ENCODE measurements at regions not wholly inside any gene's neighbourhood (a gene's known extent, or its start where the extent isn't known, plus 50 kb on each side); places are given as distances from the start of the nearest gene placed in this dataset.

DNA sequence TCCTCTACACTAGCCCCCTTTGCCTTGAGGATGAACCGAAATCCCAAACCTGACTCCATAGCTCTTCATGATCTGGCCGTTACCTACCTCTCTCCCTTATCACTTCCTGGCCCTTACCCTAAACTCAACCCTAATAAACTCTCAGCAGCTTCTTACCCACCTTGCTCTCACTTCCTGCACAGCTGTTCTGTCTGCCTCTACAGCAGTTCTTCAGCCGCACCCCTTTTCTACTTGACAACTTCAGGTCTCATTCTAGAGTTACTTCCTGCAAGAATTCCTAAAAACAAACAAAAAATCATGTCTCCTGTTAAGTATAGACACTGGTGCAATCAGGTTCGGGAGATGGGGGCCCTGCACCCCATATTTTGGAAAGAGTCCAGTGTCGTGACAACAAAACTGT, 239.9 kb upstream of the CELF2 start:
- no peaks in the 10 kb centered on the region for H3K9me3 ChIP-seq
- no peak for DNase-seq
- no peaks in the 10 kb centered on the region for H3K36me3 ChIP-seq
- no peak overlapping the region for H3K4me3 ChIP-seq
- TF ChIP-seq, protein P1, sequence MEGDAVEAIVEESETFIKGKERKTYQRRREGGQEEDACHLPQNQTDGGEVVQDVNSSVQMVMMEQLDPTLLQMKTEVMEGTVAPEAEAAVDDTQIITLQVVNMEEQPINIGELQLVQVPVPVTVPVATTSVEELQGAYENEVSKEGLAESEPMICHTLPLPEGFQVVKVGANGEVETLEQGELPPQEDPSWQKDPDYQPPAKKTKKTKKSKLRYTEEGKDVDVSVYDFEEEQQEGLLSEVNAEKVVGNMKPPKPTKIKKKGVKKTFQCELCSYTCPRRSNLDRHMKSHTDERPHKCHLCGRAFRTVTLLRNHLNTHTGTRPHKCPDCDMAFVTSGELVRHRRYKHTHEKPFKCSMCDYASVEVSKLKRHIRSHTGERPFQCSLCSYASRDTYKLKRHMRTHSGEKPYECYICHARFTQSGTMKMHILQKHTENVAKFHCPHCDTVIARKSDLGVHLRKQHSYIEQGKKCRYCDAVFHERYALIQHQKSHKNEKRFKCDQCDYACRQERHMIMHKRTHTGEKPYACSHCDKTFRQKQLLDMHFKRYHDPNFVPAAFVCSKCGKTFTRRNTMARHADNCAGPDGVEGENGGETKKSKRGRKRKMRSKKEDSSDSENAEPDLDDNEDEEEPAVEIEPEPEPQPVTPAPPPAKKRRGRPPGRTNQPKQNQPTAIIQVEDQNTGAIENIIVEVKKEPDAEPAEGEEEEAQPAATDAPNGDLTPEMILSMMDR (IDR thresholded peaks at IDR 0.05), result no peak
- H3K4me1 ChIP-seq, result no peaks in the 10 kb centered on the region
- intact Hi-C loops (cut with DNase I; ENCODE audit: low total_unique reads), result no loop called here
- H3K27ac ChIP-seq, result no peak overlapping the region
- no peaks in the 10 kb centered on the region for H3K27me3 ChIP-seq

GRCh38 chr10:10778959-10779358, 238.7 kb upstream of the CELF2 start:
- no peaks in the 10 kb centered on the region for H3K27me3 ChIP-seq
- no peak overlapping the region for H3K4me3 ChIP-seq
- no peaks in the 10 kb centered on the region for H3K9me3 ChIP-seq
- no peak for DNase-seq
- TF ChIP-seq, protein P1 (IDR thresholded peaks at IDR 0.05), result no peak
- H3K4me1 ChIP-seq, result no peaks in the 10 kb centered on the region
- no peak overlapping the region for H3K27ac ChIP-seq
- no peaks in the 10 kb centered on the region for H3K36me3 ChIP-seq
- intact Hi-C loops (cut with DNase I; ENCODE audit: low total_unique reads), result no loop called here

DNA sequence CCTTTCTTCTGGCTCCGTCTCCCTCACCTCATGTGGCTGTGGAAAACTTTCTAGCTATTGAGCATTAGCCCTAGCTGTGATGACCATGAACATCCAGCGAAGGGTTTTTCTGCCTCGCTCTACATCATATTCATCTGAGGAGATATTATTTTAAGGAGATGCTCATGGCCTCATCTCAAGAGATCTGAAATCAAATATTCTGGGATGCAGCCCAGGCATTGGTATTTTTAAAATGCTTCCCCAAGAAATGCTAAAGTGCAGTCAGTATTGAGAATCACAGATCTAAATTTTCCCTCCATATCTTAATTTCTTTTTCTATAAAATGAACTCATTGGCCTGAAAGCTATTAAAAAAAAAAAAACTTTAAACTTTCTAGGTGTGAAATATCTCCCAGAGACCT, 238.2 kb upstream of the CELF2 start:
- Histone ChIP-seq H3K27ac (no peak overlapping the region), H3K36me3 (no peaks in the 10 kb centered on the region), H3K4me3 (no peak overlapping the region), H3K4me1 (no peaks in the 10 kb centered on the region), H3K9me3 (no peaks in the 10 kb centered on the region), H3K27me3 (no peaks in the 10 kb centered on the region)
- TF ChIP-seq, protein P1 (IDR thresholded peaks at IDR 0.05), result no peak
- no peak for DNase-seq
- intact Hi-C loops (cut with DNase I; ENCODE audit: low total_unique reads), result no loop called here

DNA sequence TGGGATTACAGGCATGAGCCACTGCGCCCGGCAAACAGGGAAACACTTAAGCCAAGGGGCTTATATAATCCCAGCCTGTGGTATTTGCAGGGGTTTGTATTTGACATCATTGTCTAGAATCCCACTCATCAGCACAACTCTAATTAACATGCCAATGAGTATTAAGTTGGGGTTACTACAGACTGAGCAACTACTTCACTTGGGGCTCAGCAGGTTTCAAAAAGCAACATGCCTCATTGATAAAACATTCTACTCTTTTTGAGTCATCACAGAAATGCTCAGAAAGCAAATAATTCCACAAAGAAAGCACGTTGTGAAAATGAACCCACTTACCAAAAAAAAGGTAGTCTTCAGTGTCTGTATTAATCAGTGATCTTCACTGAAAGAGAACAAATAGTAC, 236.9 kb upstream of the CELF2 start:
- intact Hi-C loops (cut with DNase I; ENCODE audit: low total_unique reads), result no loop called here
- Histone ChIP-seq H3K4me1 (no peaks in the 10 kb centered on the region), H3K36me3 (no peaks in the 10 kb centered on the region), H3K27me3 (no peaks in the 10 kb centered on the region), H3K27ac (no peak overlapping the region), H3K9me3 (no peaks in the 10 kb centered on the region), H3K4me3 (no peak overlapping the region)
- DNase-seq, result no peak
- TF ChIP-seq, protein P1 (IDR thresholded peaks at IDR 0.05), result no peak

DNA sequence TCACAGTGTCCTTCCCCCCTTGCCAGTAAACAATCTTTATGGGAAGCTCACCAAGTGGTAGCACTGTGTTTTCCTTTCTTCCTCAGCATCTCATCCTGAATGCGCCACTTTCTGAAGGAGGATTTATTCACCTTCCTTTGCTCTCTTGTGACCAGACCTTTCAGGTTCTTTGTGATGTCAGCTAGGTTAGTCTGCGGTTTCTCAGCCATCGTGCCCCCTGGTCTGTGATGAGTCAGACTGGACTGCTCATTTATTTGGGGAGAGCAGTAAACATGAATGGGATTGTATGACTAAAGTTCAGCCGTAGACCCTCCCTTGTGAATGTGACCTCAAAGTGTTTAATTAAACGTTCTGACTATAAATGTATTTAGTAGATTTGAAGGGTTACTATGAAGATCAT, 235.1 kb upstream of the CELF2 start:
- Histone ChIP-seq H3K36me3 (no peaks in the 10 kb centered on the region), H3K27ac (no peak overlapping the region), H3K4me1 (peaks cover 0 to 9% (median 0%) of the 10 kb centered on the region in 4 donors), H3K9me3 (no peaks in the 10 kb centered on the region), H3K27me3 (no peaks in the 10 kb centered on the region), H3K4me3 (no peak overlapping the region)
- no peak for DNase-seq
- TF ChIP-seq, protein P1 (IDR thresholded peaks at IDR 0.05), result no peak
- intact Hi-C loops (cut with DNase I; ENCODE audit: low total_unique reads), result no loop called here

DNA sequence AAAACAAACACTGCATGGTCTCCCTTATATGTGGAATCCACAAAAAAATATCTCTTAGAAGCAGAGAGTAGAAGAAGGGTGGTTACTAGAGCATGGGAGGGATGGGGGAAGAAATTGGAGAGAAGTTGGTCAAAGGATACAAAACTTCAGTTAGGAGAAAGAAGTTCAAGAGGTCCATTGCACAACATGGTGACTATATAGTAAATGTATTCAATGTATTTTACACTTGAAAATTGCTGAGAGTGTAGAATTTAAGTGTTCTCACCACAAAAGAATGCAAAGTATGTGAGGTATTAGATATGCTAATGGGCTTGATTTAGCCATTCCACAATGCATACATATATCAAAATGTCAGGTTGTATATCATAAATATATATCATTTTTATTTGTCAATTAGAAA, 232.0 kb upstream of the CELF2 start:
- Histone ChIP-seq H3K27ac (no peak overlapping the region), H3K9me3 (no peaks in the 10 kb centered on the region), H3K4me3 (no peak overlapping the region), H3K27me3 (no peaks in the 10 kb centered on the region), H3K36me3 (no peaks in the 10 kb centered on the region), H3K4me1 (peaks cover 0 to 9% (median 0%) of the 10 kb centered on the region in 4 donors)
- TF ChIP-seq, protein P1 (IDR thresholded peaks at IDR 0.05), result no peak
- DNase-seq, result no peak
- intact Hi-C loops (cut with DNase I; ENCODE audit: low total_unique reads), result no loop called here

Measured in tibial artery (tissue), 4 donors.